H1 (cell line): ENCODE measurements at regions not wholly inside any gene's neighbourhood (a gene's known extent, or its start where the extent isn't known, plus 50 kb on each side); places are given as distances from the start of the nearest gene placed in this dataset.

Experiments used
- CTCF ChIA-PET: fragments of 300-600 bp; sonication (Branson Sonifier 250); formaldehyde crosslinking; loops from one replicate; lab custom pipeline; 2021; ENCODE audit not compliant: partially characterized antibody; lab: Charles Lee
- POLR2A ChIA-PET: fragments of 300-600 bp; sonication (Branson Sonifier 250); formaldehyde crosslinking; loops from one replicate; lab custom pipeline; 2021; ENCODE audit warnings: inconsistent platforms; ENCODE audit not compliant: partially characterized antibody; lab: Charles Lee
- DNase-seq, 2 experiments: peaks; one replicate each; pipeline versions ENCODE4 v3.0.0 to v3.0.0-alpha.2; 2010 to 2022; ENCODE audit warnings: low spot score in 2 of 2, low read depth in 1 of 2, mixed read lengths in 1 of 2
- FAIRE-seq: peaks from 2 replicates; lab custom pipeline; 2011; peaks lifted over from hg19 to GRCh38; lab: Jason Lieb, UNC
- H2AFZ ChIP-seq: 2 replicates; pipeline ENCODE4 v1.8.1; 2012; ENCODE audit warnings: low read length, inconsistent platforms
- H2AK5ac ChIP-seq: 2 replicates; pipeline ENCODE4 v1.6.1; 2013; ENCODE audit warnings: low read depth, low read length
- H2BK120ac ChIP-seq: replicated peaks from 2 replicates; pipeline ENCODE3; 2013; ENCODE audit warnings: low read depth, low read length, inconsistent platforms
- H2BK12ac ChIP-seq: 2 replicates; pipeline ENCODE4 v1.6.1; 2013; ENCODE audit warnings: low read depth, low read length
- H2BK15ac ChIP-seq: 2 replicates; pipeline ENCODE4 v1.6.1; 2013; ENCODE audit warnings: low read length
- H2BK20ac ChIP-seq: 2 replicates; pipeline ENCODE4 v1.6.1; 2013; ENCODE audit warnings: low read length
- H2BK5ac ChIP-seq: 2 replicates; pipeline ENCODE4 v1.6.1; 2013; ENCODE audit warnings: low read depth, low read length
- H3K14ac ChIP-seq: 2 replicates; pipeline ENCODE4 v1.6.1; 2013; ENCODE audit warnings: inconsistent platforms; ENCODE audit not compliant: insufficient read length
- H3K18ac ChIP-seq: 2 replicates; pipeline ENCODE4 v1.6.1; 2013; ENCODE audit warnings: low read length; ENCODE audit errors: extremely low read depth
- H3K23ac ChIP-seq: 2 replicates; pipeline ENCODE4 v1.6.1; 2013; ENCODE audit warnings: inconsistent platforms; ENCODE audit not compliant: insufficient read length
- H3K23me2 ChIP-seq: 2 replicates; pipeline ENCODE4 v1.6.1; 2013; ENCODE audit warnings: low read depth, low read length
- H3K27ac ChIP-seq: 2 replicates; pipeline ENCODE4 v1.6.1; 2011; ENCODE audit warnings: low read depth, low read length, inconsistent platforms
- H3K27me3 ChIP-seq, 4 experiments: replicated peaks in 1 of 4; 1 replicate in 1 of 4; 2 replicates in 3 of 4; pipeline versions ENCODE4 v1.6.1 to v1.8.1; 2011 to 2013; ENCODE audit warnings: low read length in 3 of 4, mild to moderate bottlenecking in 3 of 4, inconsistent platforms in 2 of 4, mixed read lengths in 2 of 4, moderate library complexity in 1 of 4; ENCODE audit not compliant: control insufficient read depth in 3 of 4, insufficient read depth in 3 of 4; ENCODE audit errors: extremely low read depth in 1 of 4
- H3K36me3 ChIP-seq, 4 experiments: 2 replicates each; pipeline versions ENCODE4 v1.6.1 to v1.8.1; 2011 to 2013; ENCODE audit warnings: mild to moderate bottlenecking in 4 of 4, low read length in 3 of 4, moderate library complexity in 2 of 4, control low read depth in 1 of 4, inconsistent platforms in 1 of 4; ENCODE audit not compliant: insufficient read depth in 4 of 4, control insufficient read depth in 2 of 4
- H3K4ac ChIP-seq: replicated peaks from 2 replicates; pipeline ENCODE3; 2013; ENCODE audit warnings: low read length, low read depth, mixed read lengths, inconsistent platforms; ENCODE audit not compliant: insufficient read length
- H3K4me1 ChIP-seq, 4 experiments: replicated peaks in 1 of 4; 1 replicate in 1 of 4; 2 replicates in 3 of 4; pipeline versions ENCODE4 v1.6.1 to v1.8.1; 2011 to 2013; ENCODE audit warnings: low read length in 3 of 4, inconsistent platforms in 2 of 4, mixed read lengths in 1 of 4; ENCODE audit not compliant: insufficient read depth in 4 of 4, control insufficient read depth in 3 of 4
- H3K4me2 ChIP-seq, 2 experiments: 2 replicates each; pipeline versions ENCODE4 v1.6.1 to v1.8.1; 2011 to 2013; ENCODE audit warnings: low read depth in 2 of 2, low read length in 2 of 2, control low read depth in 1 of 2, inconsistent platforms in 1 of 2, mild to moderate bottlenecking in 1 of 2; ENCODE audit not compliant: insufficient read depth in 1 of 2
- H3K4me3 ChIP-seq, 4 experiments: fragments of 200-600, 300-600 bp in 1 of 4; sonication (generic), shearing (Covaris generic), sonication (Bioruptor Twin) in 1 of 4; 2 replicates each; pipeline versions ENCODE4 v1.5.1 to v1.8.1; 2011 to 2016; ENCODE audit warnings: low read length in 4 of 4, low read depth in 3 of 4, control low read depth in 2 of 4, inconsistent platforms in 2 of 4, mild to moderate bottlenecking in 2 of 4, mixed read lengths in 1 of 4, moderate library complexity in 1 of 4; ENCODE audit not compliant: insufficient read depth in 2 of 4; ENCODE audit errors: extremely low read depth in 1 of 4
- H3K56ac ChIP-seq: replicated peaks from 2 replicates; pipeline ENCODE3; 2013; ENCODE audit warnings: low read depth, mild to moderate bottlenecking, mixed read lengths, low read length, inconsistent platforms; ENCODE audit not compliant: insufficient read length
- H3K79me1 ChIP-seq: 2 replicates; pipeline ENCODE4 v1.6.1; 2013; ENCODE audit warnings: low read depth, low read length, control low read depth
- H3K79me2 ChIP-seq, 2 experiments: 2 replicates each; pipeline versions ENCODE4 v1.6.1 to v1.8.1; 2012 to 2013; ENCODE audit warnings: low read length in 2 of 2, mild to moderate bottlenecking in 2 of 2, inconsistent platforms in 1 of 2; ENCODE audit not compliant: insufficient read depth in 2 of 2, control insufficient read depth in 1 of 2
- H3K9ac ChIP-seq, 4 experiments: replicated peaks in 1 of 4; 1 replicate in 1 of 4; 2 replicates in 3 of 4; pipeline versions ENCODE4 v1.6.1 to v1.8.1; 2011 to 2013; ENCODE audit warnings: low read depth in 3 of 4, low read length in 3 of 4, control low read depth in 2 of 4, mild to moderate bottlenecking in 2 of 4, moderate library complexity in 2 of 4, inconsistent platforms in 1 of 4; ENCODE audit errors: extremely low read depth in 1 of 4
- H3K9me3 ChIP-seq, 2 experiments: 2 replicates each; pipeline versions ENCODE4 v1.6.1 to v1.8.1; 2012 to 2013; ENCODE audit warnings: mild to moderate bottlenecking in 2 of 2, moderate library complexity in 2 of 2, control low read depth in 1 of 2, inconsistent platforms in 1 of 2, low read depth in 1 of 2, low read length in 1 of 2, mixed read lengths in 1 of 2; ENCODE audit not compliant: insufficient read depth in 2 of 2
- H4K20me1 ChIP-seq, 2 experiments: replicated peaks in 1 of 2; 2 replicates each; pipeline versions ENCODE3 to v1.8.1; 2011 to 2013; ENCODE audit warnings: inconsistent platforms in 2 of 2, low read length in 2 of 2, mild to moderate bottlenecking in 1 of 2; ENCODE audit not compliant: insufficient read depth in 2 of 2, control insufficient read depth in 1 of 2
- H4K5ac ChIP-seq: 2 replicates; pipeline ENCODE4 v1.6.1; 2013; ENCODE audit warnings: low read length, low read depth, mixed read lengths, inconsistent platforms; ENCODE audit not compliant: insufficient read length
- H4K8ac ChIP-seq: 2 replicates; pipeline ENCODE4 v1.8.0; 2013; ENCODE audit warnings: mild to moderate bottlenecking, moderate library complexity, low read length, inconsistent platforms; ENCODE audit not compliant: insufficient read depth; ENCODE audit errors: extremely low read depth
- H4K91ac ChIP-seq: replicated peaks from 2 replicates; pipeline ENCODE3; 2013; ENCODE audit warnings: low read length, mixed read lengths, inconsistent platforms; ENCODE audit not compliant: insufficient read length
- CHD1 ChIP-seq: IDR thresholded peaks from 2 replicates; pipeline ENCODE4 v1.6.1; 2012; ENCODE audit warnings: low read depth, low read length, improper control_type of control experiment
- GABPA ChIP-seq: IDR thresholded peaks from 2 replicates; pipeline ENCODE4 v1.6.1; 2011; ENCODE audit warnings: mild to moderate bottlenecking, low read length, moderate library complexity, borderline replicate concordance; ENCODE audit not compliant: insufficient read depth
- HDAC6 ChIP-seq: IDR thresholded peaks from one replicate; pipeline ENCODE4 v1.7.1; 2012; ENCODE audit warnings: low read depth, mild to moderate bottlenecking, inconsistent platforms, low read length, moderate library complexity
- JUND ChIP-seq: IDR thresholded peaks from 2 replicates; pipeline ENCODE4 v1.6.1; 2011; ENCODE audit warnings: mild to moderate bottlenecking, improper control_type of control experiment, low read length
- KDM5A ChIP-seq: fragments of 200-600 bp; IDR thresholded peaks from 2 replicates; pipeline ENCODE4 v1.7.1; 2012; ENCODE audit warnings: mild to moderate bottlenecking, low read length, inconsistent platforms, mixed read lengths
- MAFK ChIP-seq: IDR thresholded peaks from 2 replicates; pipeline ENCODE4 v1.6.1; 2012; ENCODE audit warnings: low read depth, mild to moderate bottlenecking, improper control_type of control experiment, low read length
- PHF8 ChIP-seq: fragments of 200-600 bp; sonication (generic); conservative IDR thresholded peaks from 2 replicates; pipeline ENCODE4 v1.7.1; 2012; ENCODE audit warnings: low read depth, mild to moderate bottlenecking, inconsistent platforms, low read length, moderate library complexity
- RXRA ChIP-seq: IDR thresholded peaks from 2 replicates; pipeline ENCODE4 v1.6.1; 2011; ENCODE audit warnings: low read depth, mild to moderate bottlenecking, low read length, moderate library complexity; ENCODE audit not compliant: insufficient read depth
- SAP30 ChIP-seq: fragments of 300-600 bp; sonication (generic); IDR thresholded peaks from 2 replicates; pipeline ENCODE4 v1.7.1; 2012; ENCODE audit warnings: low read length, moderate library complexity, mild to moderate bottlenecking, inconsistent platforms; ENCODE audit not compliant: insufficient read depth, insufficient replicate concordance
- SIRT6 ChIP-seq: IDR thresholded peaks from one replicate; pipeline ENCODE4 v1.7.1; 2012; ENCODE audit warnings: low read length, inconsistent platforms
- TEAD4 ChIP-seq: IDR thresholded peaks from 2 replicates; pipeline ENCODE4 v1.6.1; 2012; ENCODE audit warnings: low read depth, low read length, inconsistent platforms, mixed read lengths
- YY1 ChIP-seq: IDR thresholded peaks from 2 replicates; pipeline ENCODE4 v1.6.1; 2011; ENCODE audit warnings: low read depth, mild to moderate bottlenecking, low read length
- WGBS, 2 experiments: shearing (Covaris generic) in 1 of 2; methylation state at CpG; one replicate each; pipeline versions ENCODE4 v1.1.6 to v1.1.7; 2013 to 2015; ENCODE audit warnings: low lambda C conversion rate in 2 of 2, mixed read lengths in 2 of 2, inconsistent platforms in 1 of 2, low coverage in 1 of 2, missing lambda C conversion rate in 1 of 2; ENCODE audit not compliant: insufficient replicate concordance in 2 of 2, insufficient coverage in 1 of 2, insufficient read length in 1 of 2; ENCODE audit errors: extremely low coverage in 1 of 2, missing lambda C conversion rate in 1 of 2; 5-methylcytosine and 5-hydroxymethylcytosine counted together
- TF ChIP-seq, protein P1 (sequence below): IDR thresholded peaks from 2 replicates; pipeline ENCODE4 v1.6.1; 2012; ENCODE audit warnings: low read length, inconsistent platforms

DNA sequence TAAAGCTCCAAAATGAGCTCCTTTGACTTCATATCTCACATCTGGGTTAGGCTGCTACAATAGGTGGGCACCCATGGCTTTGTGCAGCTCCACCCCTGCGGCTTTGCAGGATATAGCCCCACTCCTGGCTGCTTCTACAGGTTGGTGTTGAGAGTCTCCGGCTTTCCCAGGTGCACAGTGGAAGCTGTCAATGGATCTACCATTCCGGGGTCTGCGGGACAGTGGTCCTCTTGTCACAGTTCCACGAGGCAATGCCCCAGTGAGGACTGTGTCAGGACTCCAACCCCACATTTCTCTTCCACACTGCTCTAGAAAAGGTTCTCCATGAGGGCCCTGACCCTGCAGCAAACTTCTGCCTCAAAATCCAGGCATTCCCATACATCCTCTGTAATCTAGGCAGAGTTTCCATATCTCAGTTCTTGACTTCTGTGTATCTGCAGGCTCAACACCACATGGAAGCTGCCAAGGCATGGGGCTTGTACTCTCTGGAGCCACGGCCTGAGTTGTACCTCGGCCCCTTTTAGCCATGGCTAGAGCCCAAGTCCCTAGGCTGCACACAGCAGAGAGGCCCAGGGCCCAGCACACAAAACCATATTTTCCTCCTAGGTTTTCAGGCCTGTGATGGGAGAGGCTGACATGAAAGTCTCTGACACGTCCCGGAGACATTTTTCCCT lies 342.8 kb downstream of the FAM47B start:
- Histone ChIP-seq H3K79me1 (no peaks in the 10 kb centered on the region), H3K4ac (no peak overlapping the region), H3K79me2 (no peaks in the 10 kb centered on the region), H3K9ac (no peak overlapping the region), H4K5ac (no peak overlapping the region), H2AK5ac (no peak overlapping the region), H3K9me3 (no peaks in the 10 kb centered on the region), H2BK15ac (no peak overlapping the region), H2BK12ac (no peak overlapping the region), H3K23ac (no peak overlapping the region), H3K4me1 (no peaks in the 10 kb centered on the region), H3K18ac (no peak overlapping the region), H3K23me2 (no peaks in the 10 kb centered on the region), H2BK20ac (no peak overlapping the region), H3K4me3 (no peak overlapping the region), H2BK120ac (no peak overlapping the region), H4K8ac (no peak overlapping the region), H3K56ac (no peak overlapping the region), H2BK5ac (no peak overlapping the region), H4K91ac (no peak overlapping the region), H3K36me3 (no peaks in the 10 kb centered on the region; a peak in 1 of 8 replicates), H2AFZ (no peak overlapping the region), H3K27me3 (no peaks in the 10 kb centered on the region), H4K20me1 (no peaks in the 10 kb centered on the region), H3K14ac (no peak overlapping the region), H3K4me2 (no peak overlapping the region), H3K27ac (no peak overlapping the region)
- DNase-seq (no peak), FAIRE-seq (no peak)
- POLR2A ChIA-PET = no interaction called here
- WGBS, 2 experiments = 91% methylated on average over 6 of the region's 9 CpGs; no CpG with 5 or more reads in 1 of the 2 experiments
- CTCF ChIA-PET = no interaction called here
- no peak for TF ChIP-seq KDM5A
- TF ChIP-seq SIRT6 = no peak
- no peak for TF ChIP-seq GABPA
- TF ChIP-seq RXRA = no peak
- no peak for TF ChIP-seq MAFK
- no peak for TF ChIP-seq PHF8
- TF ChIP-seq, protein P1, sequence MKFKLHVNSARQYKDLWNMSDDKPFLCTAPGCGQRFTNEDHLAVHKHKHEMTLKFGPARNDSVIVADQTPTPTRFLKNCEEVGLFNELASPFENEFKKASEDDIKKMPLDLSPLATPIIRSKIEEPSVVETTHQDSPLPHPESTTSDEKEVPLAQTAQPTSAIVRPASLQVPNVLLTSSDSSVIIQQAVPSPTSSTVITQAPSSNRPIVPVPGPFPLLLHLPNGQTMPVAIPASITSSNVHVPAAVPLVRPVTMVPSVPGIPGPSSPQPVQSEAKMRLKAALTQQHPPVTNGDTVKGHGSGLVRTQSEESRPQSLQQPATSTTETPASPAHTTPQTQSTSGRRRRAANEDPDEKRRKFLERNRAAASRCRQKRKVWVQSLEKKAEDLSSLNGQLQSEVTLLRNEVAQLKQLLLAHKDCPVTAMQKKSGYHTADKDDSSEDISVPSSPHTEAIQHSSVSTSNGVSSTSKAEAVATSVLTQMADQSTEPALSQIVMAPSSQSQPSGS = no peak
- no peak for TF ChIP-seq SAP30
- TF ChIP-seq TEAD4 = no peak
- no peak for TF ChIP-seq HDAC6
- no peak for TF ChIP-seq JUND
- TF ChIP-seq CHD1 = no peak
- no peak for TF ChIP-seq YY1
